ENCODE measurements at regions not wholly inside any gene's neighbourhood (a gene's known extent, or its start where the extent isn't known, plus 50 kb on each side); places are given as distances from the start of the nearest gene placed in this dataset.

- DNase-seq: no peak
These were observed 56.0 kb upstream of the CTTNBP2 start for GRCh38 chr7:117929237-117929636.

DNA sequence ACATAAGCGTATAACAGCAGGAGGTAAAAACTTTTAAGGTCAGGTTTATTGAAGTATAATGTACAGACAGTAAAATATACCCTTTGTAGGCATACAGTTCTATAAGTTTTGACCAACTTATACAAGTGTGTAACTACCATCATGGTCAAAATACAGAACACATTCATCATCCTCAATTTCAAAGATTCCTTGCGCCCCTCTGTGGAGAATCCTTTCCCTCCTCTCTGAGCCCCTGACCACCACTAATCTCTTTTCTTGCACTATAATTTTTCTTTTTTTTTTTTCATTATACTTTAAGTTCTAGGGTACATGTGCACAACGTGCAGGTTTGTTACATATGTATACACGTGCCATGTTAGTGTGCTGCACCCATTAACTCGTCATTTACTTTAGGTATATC is 58.1 kb upstream of the CTTNBP2 start:
- DNase-seq: no peak

DNA sequence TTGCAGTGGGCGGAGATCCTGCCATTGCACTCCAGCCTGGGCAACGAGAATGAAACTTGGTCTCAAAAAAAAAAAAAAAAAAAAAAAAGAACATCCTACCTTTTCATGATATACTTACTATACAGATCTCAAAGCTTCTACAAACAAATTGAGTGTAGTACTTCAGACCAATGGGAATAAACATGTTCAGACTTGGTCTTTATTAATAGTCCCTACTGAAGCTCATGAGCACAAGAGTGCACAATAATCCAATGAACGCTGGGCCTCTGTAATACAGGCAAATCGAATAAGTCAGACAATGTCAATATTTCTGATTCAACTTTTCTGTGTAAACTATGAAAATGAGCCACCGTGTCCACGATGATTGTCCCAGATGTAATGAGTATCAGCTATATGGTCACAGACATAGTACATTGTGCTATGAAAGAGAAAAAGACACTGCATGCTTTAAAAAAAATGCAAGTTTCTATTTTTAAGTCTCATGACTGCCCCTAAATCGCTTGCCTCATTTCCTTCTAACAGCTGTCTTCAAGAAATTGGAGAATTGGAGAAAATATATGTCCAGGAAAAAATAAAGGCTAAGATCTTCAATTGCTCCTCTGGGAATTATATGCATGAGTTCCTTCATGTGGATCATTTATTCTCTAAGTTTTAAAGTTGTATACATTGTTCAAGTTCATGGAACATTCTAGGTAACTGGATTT is 64.0 kb upstream of the CTTNBP2 start:
- no peak for DNase-seq

DNA sequence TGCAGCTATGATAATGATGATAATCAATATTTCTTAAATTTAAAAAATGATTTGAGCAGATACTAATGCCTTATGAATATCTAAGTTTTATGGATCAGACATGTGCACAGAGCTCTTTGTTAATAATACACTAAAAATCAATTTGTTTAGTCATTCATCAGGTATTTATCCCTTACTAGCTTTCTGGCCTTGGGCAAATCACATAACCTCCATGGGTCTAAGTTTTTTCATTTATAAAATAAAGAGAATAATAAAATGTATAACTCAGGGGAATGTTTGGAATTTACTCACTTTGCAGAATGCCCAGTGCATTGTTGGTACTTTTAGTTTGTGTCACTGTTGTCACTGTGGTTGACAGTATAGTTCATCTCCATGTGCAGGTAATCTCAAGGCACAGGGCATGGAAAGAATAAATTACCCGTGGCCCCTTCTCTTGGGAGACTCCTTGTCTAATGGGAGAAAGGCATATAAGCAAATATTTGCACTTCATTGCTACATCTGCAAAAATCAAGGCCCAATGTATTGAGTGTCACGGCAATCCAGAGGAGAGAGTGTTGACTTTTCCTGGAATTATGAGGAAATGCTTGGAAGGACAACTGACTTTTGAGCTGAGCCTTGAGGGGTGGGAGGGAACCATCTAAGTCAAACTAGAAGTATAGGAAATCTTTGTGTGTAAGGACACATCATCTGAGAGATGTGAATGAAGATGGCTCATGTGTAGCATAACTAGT is 64.7 kb upstream of the CTTNBP2 start:
- no peak for DNase-seq

GRCh38 chr7:117941138-117941810 is 68.0 kb upstream of the CTTNBP2 start:
- DNase-seq: no peak

DNA sequence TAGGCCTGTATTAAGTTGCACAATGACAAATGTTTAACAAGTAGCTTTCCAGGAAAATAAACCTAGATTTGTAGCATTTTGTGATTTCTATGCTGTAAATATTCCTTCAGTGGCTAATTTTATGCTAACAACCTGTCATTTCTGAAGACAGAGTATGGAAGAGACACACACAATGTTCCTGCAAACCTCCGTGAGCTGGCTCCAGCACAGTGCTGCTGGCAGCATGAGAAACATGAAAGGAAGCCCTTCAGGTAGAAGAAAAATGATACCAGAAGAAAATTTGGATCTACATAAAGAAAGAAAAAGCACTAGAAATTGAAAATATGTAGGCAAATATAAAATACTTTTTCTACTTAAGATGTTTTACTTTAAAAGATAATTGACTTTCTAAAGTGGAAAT is 69.5 kb upstream of the CTTNBP2 start:
- no peak for DNase-seq

GRCh38 chr7:117944886-117945285 is 71.6 kb upstream of the CTTNBP2 start:
- DNase-seq: no peak

GRCh38 chr7:117946151-117946633 is 73.0 kb upstream of the CTTNBP2 start:
- DNase-seq: no peak

GRCh38 chr7:117949232-117949631 is 76.0 kb upstream of the CTTNBP2 start:
- DNase-seq: no peak

DNA sequence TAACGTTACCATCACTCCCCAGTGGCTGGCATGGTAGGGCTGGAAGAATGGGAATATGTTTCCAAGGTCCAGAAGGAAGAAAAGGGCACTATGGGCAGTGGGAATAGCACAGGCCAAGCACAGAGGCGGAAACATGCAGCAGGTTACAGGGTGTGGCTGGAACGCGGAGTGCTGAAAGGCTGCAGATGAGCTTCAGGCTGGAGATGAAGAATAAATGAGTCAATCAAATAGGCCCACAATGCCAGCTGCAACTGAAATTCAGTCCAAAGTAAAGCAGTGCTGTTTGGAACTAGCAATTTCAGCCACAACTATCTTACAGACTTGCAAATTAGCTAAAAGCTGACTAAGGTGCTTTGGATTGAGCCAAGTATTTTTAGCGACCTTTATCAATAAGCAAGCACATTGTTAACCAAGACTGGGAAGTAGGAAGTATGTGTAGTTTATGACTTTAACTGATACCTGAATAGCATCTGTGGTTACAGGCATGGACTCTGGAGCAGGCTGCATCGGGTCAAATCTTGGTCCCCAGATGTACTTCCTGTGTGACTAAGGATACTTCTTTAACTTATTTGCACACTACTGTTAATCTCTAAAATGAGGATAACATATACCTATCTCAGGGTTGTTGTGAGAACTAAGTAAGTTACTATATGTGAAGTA is 77.5 kb upstream of the CTTNBP2 start:
- no peak for DNase-seq

- no peak for DNase-seq
These were observed 78.0 kb upstream of the CTTNBP2 start for GRCh38 chr7:117951285-117951684.

- no peak for DNase-seq
These were observed 78.5 kb upstream of the CTTNBP2 start for GRCh38 chr7:117951691-117952280.

DNA sequence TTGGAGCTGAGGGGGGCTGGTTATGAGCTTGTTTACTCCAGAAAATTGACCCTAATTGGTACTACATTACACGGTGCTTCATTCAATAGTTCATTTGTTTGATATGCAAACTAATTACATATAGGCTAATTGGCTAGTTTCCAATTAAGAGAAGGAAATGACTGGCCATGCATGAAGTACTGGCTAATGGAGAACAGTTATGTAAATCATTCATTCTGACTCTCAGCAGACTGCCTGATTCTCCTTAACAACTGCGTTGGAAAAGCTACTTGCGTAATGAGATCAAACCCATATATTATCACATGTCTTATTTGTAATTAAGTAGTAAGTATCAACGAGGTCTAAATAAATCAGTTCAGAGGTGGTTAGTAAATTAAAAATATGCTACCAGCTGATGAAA is 81.8 kb upstream of the CTTNBP2 start:
- peak; percentile 4 for DNase-seq

DNA sequence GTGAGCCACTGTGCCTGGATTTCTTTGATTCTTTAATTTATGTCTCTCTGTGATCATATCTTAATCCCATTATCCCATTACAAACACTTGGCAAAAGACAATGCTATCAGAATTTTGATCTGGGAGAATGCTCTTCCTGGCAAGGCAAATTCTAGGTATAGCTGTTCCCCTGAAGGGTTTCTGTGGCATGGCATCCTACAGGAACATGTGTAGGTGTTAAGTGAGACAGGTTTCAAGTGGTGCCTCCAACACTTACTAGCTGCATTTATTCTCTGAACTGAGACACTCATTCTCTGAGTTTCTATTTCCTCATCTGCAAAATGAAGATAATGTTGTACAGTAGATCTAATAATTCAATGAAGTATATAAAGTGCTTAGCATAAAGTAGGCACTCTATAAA is 87.1 kb upstream of the CTTNBP2 start:
- DNase-seq: no peak

DNA sequence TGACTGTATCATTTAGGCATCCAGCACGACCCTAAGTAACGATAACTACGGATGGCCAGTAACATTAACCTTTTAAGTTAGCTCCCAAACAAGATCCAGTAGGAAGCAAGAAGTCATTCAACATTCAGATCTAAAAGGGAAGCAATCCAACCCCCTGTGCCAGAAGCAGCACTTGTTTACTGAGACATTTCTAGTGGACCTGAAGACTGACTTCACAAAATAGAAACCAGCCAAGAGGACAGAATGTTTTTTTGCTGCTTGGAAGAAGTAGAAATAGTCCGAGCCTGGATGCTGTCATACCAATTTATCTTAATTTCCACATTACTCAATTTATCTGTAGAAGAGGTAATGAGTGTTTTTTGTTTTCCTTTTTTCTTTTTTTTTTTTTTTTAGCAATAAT is 88.0 kb upstream of the CTTNBP2 start:
- no peak for DNase-seq

DNA sequence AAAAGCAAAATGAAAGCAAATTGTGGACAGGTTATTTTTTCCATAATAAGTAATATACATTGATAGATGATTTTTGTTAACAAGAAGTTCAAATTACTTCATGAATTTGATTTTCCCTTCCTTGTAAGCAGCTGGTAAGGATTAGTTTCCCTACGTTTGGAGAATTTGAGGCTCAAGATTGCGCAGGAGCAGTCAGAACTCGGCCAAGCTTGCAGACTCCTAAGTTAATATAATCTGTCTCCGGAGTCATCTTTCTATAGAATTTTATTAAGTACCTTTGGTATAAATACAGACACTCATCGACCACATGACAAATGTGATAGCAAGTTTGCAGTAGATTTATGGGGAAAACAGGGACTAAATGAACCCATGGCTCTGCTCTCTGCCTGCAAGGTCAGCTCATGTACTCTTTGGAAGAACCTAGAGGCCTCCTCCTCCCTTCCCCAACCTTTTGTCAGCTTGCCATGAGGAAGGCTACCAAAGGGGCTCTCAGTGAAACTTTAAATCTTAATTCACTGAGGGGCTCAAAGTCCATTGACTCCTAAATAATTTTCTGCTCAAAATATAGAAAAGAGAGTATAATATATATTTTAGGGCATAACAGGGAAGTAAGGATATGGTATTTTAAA is 89.2 kb upstream of the CTTNBP2 start:
- DNase-seq: no peak

- DNase-seq: no peak
These were observed 90.3 kb upstream of the CTTNBP2 start for GRCh38 chr7:117963264-117964197.

DNA sequence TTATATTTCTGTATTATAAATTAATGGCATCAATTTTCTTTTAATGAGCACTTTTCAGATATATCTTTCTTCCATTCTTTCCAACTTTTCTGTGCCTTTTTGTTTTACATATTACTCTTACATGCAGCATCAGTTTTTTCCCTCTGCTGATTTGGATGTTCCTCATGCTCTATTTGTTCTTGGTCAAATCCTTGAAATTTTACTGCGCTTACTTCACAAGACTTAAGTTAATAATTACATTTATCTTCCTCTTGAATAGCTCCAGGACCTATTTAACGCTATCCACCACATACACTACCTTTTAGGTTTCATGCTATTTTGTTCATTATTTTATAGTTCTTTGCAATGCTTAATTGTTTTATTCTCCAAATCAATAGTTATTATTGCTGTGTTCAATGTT is 97.6 kb upstream of the CTTNBP2 start:
- DNase-seq: no peak

DNA sequence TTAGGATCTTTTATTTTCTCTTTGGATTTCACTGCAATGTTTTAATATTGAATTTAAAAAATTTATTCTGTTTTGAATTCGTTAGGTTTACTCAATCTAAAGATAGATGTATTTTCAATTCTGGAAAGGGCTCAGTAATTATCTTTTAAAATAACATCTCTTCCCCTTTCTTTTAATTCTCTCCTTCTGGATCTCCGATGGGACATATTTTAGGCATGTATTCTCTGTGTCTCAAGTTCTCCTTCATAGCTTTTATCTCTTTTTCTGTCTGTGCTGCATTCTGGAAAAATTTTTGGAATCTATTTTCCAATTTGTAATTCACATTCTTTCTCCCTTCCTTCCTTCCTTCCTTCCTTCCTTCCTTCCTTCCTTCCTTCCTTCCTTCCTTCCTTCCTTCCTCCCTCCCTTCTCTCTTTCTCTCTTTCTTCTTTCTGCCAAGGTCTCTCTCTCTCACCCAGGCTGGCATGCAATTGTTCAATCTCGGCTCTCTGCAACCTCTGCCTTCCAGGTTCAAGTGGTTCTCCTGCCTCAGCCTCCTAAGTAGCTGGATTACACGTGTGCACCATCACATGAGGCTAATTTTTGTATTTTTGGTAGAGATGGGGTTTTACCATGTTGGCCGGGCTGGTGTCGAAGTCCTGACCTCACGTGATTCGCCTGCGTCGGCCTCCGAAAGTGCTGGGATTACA is 98.5 kb upstream of the CTTNBP2 start:
- no peak for DNase-seq

- no peak for DNase-seq
These were observed 99.4 kb upstream of the CTTNBP2 start for GRCh38 chr7:117972606-117973005.

- DNase-seq: no peak
These were observed 100.7 kb upstream of the CTTNBP2 start for GRCh38 chr7:117973975-117974374.
